Endothelial cell of umbilical vein (primary cell): ENCODE measurements at regions not wholly inside any gene's neighbourhood (a gene's known extent, or its start where the extent isn't known, plus 50 kb on each side); places are given as distances from the start of the nearest gene placed in this dataset.

Experiments
- BruUV-seq: library from RNA; stranded (reverse); fragments of 400-500 nt; replicated peaks from 2 replicates; lab custom pipeline; 2021; lab: Mats Ljungman, UMichigan
- CTCF ChIA-PET: fragments of 300-600, 350-600 bp; sonication (Branson Sonifier 250); formaldehyde crosslinking; loops from one replicate; lab custom pipeline; 2021; ENCODE audit warnings: antibody characterized with exemption, inconsistent platforms; lab: Charles Lee
- POLR2A ChIA-PET: fragments of 300-600, 350-600 bp; sonication (Branson Sonifier 250); formaldehyde crosslinking; loops from one replicate; lab custom pipeline; 2021; ENCODE audit warnings: antibody characterized with exemption, inconsistent platforms; lab: Charles Lee
- DNase-seq: peaks from one replicate; pipeline ENCODE4 v3.0.0-alpha.2; 2011; ENCODE audit warnings: low read depth, low spot score
- FAIRE-seq: peaks from 2 replicates; lab custom pipeline; 2011; peaks lifted over from hg19 to GRCh38; lab: Jason Lieb, UNC
- H2AFZ ChIP-seq: 2 replicates; pipeline ENCODE4 v1.6.0; 2012; ENCODE audit warnings: low read depth, low read length, control low read depth, inconsistent platforms
- H3K27ac ChIP-seq: 2 replicates; pipeline ENCODE4 v1.5.1; 2011; ENCODE audit warnings: low read depth, mild to moderate bottlenecking, control low read depth, low read length, moderate library complexity; ENCODE audit not compliant: insufficient read depth
- H3K27me3 ChIP-seq, 2 experiments: 2 replicates each; pipeline versions ENCODE4 v1.6.0 to v1.6.1; 2011; ENCODE audit warnings: low read length in 2 of 2, mixed read lengths in 1 of 2; ENCODE audit not compliant: control insufficient read depth in 2 of 2, insufficient read depth in 2 of 2
- H3K36me3 ChIP-seq, 2 experiments: 2 replicates in 1 of 2; 3 replicates in 1 of 2; pipeline ENCODE4 v1.5.1; 2011; ENCODE audit warnings: low read length in 2 of 2, mild to moderate bottlenecking in 1 of 2, moderate library complexity in 1 of 2; ENCODE audit not compliant: control insufficient read depth in 2 of 2, insufficient read depth in 2 of 2; ENCODE audit errors: extremely low read depth in 1 of 2
- H3K4me1 ChIP-seq: 3 replicates; pipeline ENCODE4 v1.5.1; 2011; ENCODE audit warnings: mild to moderate bottlenecking, low read length; ENCODE audit not compliant: control insufficient read depth, insufficient read depth; ENCODE audit errors: extremely low read depth
- H3K4me2 ChIP-seq: 2 replicates; pipeline ENCODE4 v1.6.1; 2011; ENCODE audit warnings: low read length, control low read depth, mixed read lengths; ENCODE audit not compliant: insufficient read depth
- H3K4me3 ChIP-seq, 3 experiments: fragments of 200-600 bp in 1 of 3; sonication (generic), shearing (Covaris generic) in 1 of 3; replicated peaks in 1 of 3; 2 replicates each; pipeline ENCODE4 v1.5.1; 2011 to 2016; ENCODE audit warnings: control low read depth in 3 of 3, low read length in 3 of 3, mild to moderate bottlenecking in 2 of 3, inconsistent platforms in 1 of 3, low read depth in 1 of 3, moderate library complexity in 1 of 3; ENCODE audit not compliant: insufficient read depth in 1 of 3
- H3K79me2 ChIP-seq: 2 replicates; pipeline ENCODE4 v1.6.0; 2012; ENCODE audit warnings: low read length, inconsistent platforms; ENCODE audit not compliant: control insufficient read depth, insufficient read depth
- H3K9ac ChIP-seq: replicated peaks from 2 replicates; pipeline ENCODE3; 2011; ENCODE audit warnings: low read length, control low read depth; ENCODE audit not compliant: insufficient read depth; ENCODE audit errors: extremely low read depth
- H3K9me1 ChIP-seq: replicated peaks from 3 replicates; pipeline ENCODE4 v1.6.0; 2011; ENCODE audit warnings: mild to moderate bottlenecking, low read length; ENCODE audit not compliant: control insufficient read depth, insufficient read depth; ENCODE audit errors: extremely low read depth
- H3K9me3 ChIP-seq: replicated peaks from 2 replicates; pipeline ENCODE4 v1.5.1; 2012; ENCODE audit warnings: low read length, inconsistent platforms; ENCODE audit not compliant: control insufficient read depth, insufficient read depth
- H4K20me1 ChIP-seq: replicated peaks from 2 replicates; pipeline ENCODE3; 2011; ENCODE audit warnings: mild to moderate bottlenecking, low read length; ENCODE audit not compliant: control insufficient read depth, insufficient read depth; ENCODE audit errors: extremely low read depth
- CTCF ChIP-seq, 2 donors: IDR thresholded peaks; 1 replicate in 1 of 2; 2 replicates in 1 of 2; pipeline ENCODE4 v1.5.1; 2011; ENCODE audit warnings: low read length in 2 of 2, mild to moderate bottlenecking in 2 of 2, moderate library complexity in 2 of 2, control low read depth in 1 of 2, inconsistent platforms in 1 of 2, low read depth in 1 of 2; ENCODE audit not compliant: insufficient read depth in 1 of 2; ENCODE audit errors: extremely low read depth in 1 of 2
- EZH2 ChIP-seq: IDR thresholded peaks from 2 replicates; pipeline ENCODE4 v1.6.1; 2012; ENCODE audit warnings: borderline replicate concordance, low read depth, mild to moderate bottlenecking, moderate library complexity, low read length, inconsistent platforms; ENCODE audit not compliant: severe bottlenecking
- FOS ChIP-seq: IDR thresholded peaks from 2 replicates; pipeline ENCODE4 v1.6.1; 2011; ENCODE audit warnings: mild to moderate bottlenecking, low read length, moderate library complexity, borderline replicate concordance; ENCODE audit not compliant: insufficient read depth
- GATA2 ChIP-seq: IDR thresholded peaks from 2 replicates; pipeline ENCODE4 v1.7.0; 2011; ENCODE audit warnings: low read depth, mild to moderate bottlenecking, moderate library complexity, mixed read lengths, low read length; ENCODE audit not compliant: insufficient read length, insufficient read depth
- JUN ChIP-seq: IDR thresholded peaks from 2 replicates; pipeline ENCODE4 v1.6.1; 2011; ENCODE audit warnings: borderline replicate concordance, low read depth; ENCODE audit not compliant: insufficient read length, insufficient read depth
- MYC ChIP-seq: IDR thresholded peaks from one replicate; pipeline ENCODE4 v1.6.1; 2011; ENCODE audit warnings: mild to moderate bottlenecking, low read depth, low read length
- POLR2A ChIP-seq: IDR thresholded peaks from 2 replicates; pipeline ENCODE4 v1.6.1; 2012; ENCODE audit warnings: low read depth, mild to moderate bottlenecking, control low read depth, low read length
- POLR2AphosphoS5 ChIP-seq: IDR thresholded peaks from 2 replicates; pipeline ENCODE4 v1.6.1; 2012; ENCODE audit warnings: low read depth, mild to moderate bottlenecking, control low read depth, low read length, moderate library complexity; ENCODE audit not compliant: insufficient read depth
- dilution Hi-C: fragments of 300-500 bp; cut with MboI; formaldehyde crosslinking; loops from one replicate; pipeline ENCODE4 v1.15.0; 2019; ENCODE audit warnings: low sequenced_read_pairs; ENCODE audit not compliant: extremely low pct_ligation_motif_present
- intact Hi-C: fragments of 100-400 bp; cut with micrococcal nuclease; formaldehyde crosslinking; loops from one replicate; pipeline ENCODE4 v1.10.0; 2022
- TF ChIP-seq, protein P1 (sequence below): IDR thresholded peaks from 2 replicates; pipeline ENCODE4 v1.6.1; 2011; ENCODE audit not compliant: insufficient read depth, insufficient read length

DNA sequence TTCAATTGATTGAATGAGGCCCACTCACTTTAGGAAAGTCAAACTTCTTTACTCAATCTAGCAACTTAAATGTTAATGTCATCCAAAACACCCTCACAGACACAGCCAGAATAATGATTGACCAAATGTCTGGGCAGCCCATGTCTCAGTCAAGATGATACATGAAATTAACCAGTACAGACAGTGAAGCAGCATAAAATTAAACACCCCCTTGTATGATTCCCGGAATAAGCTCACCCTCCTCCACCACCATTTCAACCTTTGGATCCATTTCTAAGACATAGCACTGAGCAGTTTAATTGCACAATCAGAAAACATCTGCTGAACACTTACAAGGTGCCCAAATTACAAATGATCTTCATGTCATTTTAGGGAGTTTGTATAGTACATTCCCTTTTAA lies 570.7 kb upstream of the ID2 start:
- Histone ChIP-seq H3K4me1 (no peaks in the 10 kb centered on the region), H3K4me2 (no peak overlapping the region), H3K27me3 (no peaks in the 10 kb centered on the region), H3K4me3 (no peak overlapping the region), H2AFZ (no peak overlapping the region), H3K9me3 (no peaks in the 10 kb centered on the region), H3K9me1 (no peaks in the 10 kb centered on the region), H3K27ac (no peak overlapping the region), H3K36me3 (no peaks in the 10 kb centered on the region), H3K79me2 (no peaks in the 10 kb centered on the region), H4K20me1 (no peaks in the 10 kb centered on the region), H3K9ac (no peak overlapping the region)
- CTCF ChIA-PET = no interaction called here
- TF ChIP-seq CTCF (IDR thresholded peaks at IDR 0.05; ENCODE audit: extremely low read depth in 1 of 2, insufficient read depth in 1 of 2, low read depth in 1 of 2, low read length in 2 of 2) = no peak
- TF ChIP-seq POLR2A = no peak
- no peak for TF ChIP-seq MYC
- TF ChIP-seq EZH2 = no peak
- no peak for TF ChIP-seq FOS
- no peak for TF ChIP-seq JUN
- no peak for TF ChIP-seq GATA2
- TF ChIP-seq, protein P1, sequence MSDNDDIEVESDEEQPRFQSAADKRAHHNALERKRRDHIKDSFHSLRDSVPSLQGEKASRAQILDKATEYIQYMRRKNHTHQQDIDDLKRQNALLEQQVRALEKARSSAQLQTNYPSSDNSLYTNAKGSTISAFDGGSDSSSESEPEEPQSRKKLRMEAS = no peak
- TF ChIP-seq POLR2AphosphoS5 = no peak
- POLR2A ChIA-PET = no interaction called here
- intact Hi-C loops (no loop called here), dilution Hi-C loops (no loop called here)
- FAIRE-seq (no peak), DNase-seq (no peak)
- no TSS peak for BruUV-seq
